NOMO-1 (cell line): ENCODE measurements at regions not wholly inside any gene's neighbourhood (a gene's known extent, or its start where the extent isn't known, plus 50 kb on each side); places are given as distances from the start of the nearest gene placed in this dataset.

Experiments
- DNase-seq, 2 experiments: peaks; one replicate each; lab custom pipeline; 2025; ENCODE audit not compliant: unreplicated experiment in 2 of 2; lab: John Stamatoyannopoulos, UW

GRCh38 chr2:57111531-57111930 lies 927.7 kb downstream of the CCDC85A start:
- DNase-seq: no peak

GRCh38 chr2:57119141-57119540 lies 927.5 kb upstream of the VRK2 start:
- DNase-seq: no peak

GRCh38 chr2:57126410-57126809 lies 920.2 kb upstream of the VRK2 start:
- DNase-seq: no peak

GRCh38 chr2:57139179-57139578 lies 907.4 kb upstream of the VRK2 start:
- no peak for DNase-seq

- no peak for DNase-seq
Measured at GRCh38 chr2:57141269-57141668, 905.3 kb upstream of the VRK2 start.

GRCh38 chr2:57146951-57147350 lies 899.7 kb upstream of the VRK2 start:
- DNase-seq: no peak

- no peak for DNase-seq
Measured at GRCh38 chr2:57156231-57156924, 890.2 kb upstream of the VRK2 start.

- no peak for DNase-seq
Measured at GRCh38 chr2:57160976-57161375, 885.6 kb upstream of the VRK2 start.

GRCh38 chr2:57177176-57177575 lies 869.4 kb upstream of the VRK2 start:
- DNase-seq: no peak

GRCh38 chr2:57180042-57180567 lies 866.5 kb upstream of the VRK2 start:
- DNase-seq: no peak

GRCh38 chr2:57180678-57181077 lies 865.9 kb upstream of the VRK2 start:
- no peak for DNase-seq

GRCh38 chr2:57181315-57182038 lies 865.1 kb upstream of the VRK2 start:
- no peak for DNase-seq

- DNase-seq: no peak
Measured at GRCh38 chr2:57182916-57183315, 863.7 kb upstream of the VRK2 start.

GRCh38 chr2:57185568-57185967 lies 861.0 kb upstream of the VRK2 start:
- no peak for DNase-seq

GRCh38 chr2:57190007-57190406 lies 856.6 kb upstream of the VRK2 start:
- no peak for DNase-seq

- no peak for DNase-seq
Measured at GRCh38 chr2:57199663-57200062, 846.9 kb upstream of the VRK2 start.

- no peak for DNase-seq
Measured at GRCh38 chr2:57204364-57204763, 842.2 kb upstream of the VRK2 start.

GRCh38 chr2:57205241-57205640 lies 841.4 kb upstream of the VRK2 start:
- DNase-seq: no peak

GRCh38 chr2:57207191-57207590 lies 839.4 kb upstream of the VRK2 start:
- no peak for DNase-seq

- DNase-seq: no peak
Measured at GRCh38 chr2:57209799-57210198, 836.8 kb upstream of the VRK2 start.

- DNase-seq: no peak
Measured at GRCh38 chr2:57210855-57211254, 835.8 kb upstream of the VRK2 start.

GRCh38 chr2:57217013-57217412 lies 829.6 kb upstream of the VRK2 start:
- DNase-seq: no peak
